ENCODE measurements at regions not wholly inside any gene's neighbourhood (a gene's known extent, or its start where the extent isn't known, plus 50 kb on each side); places are given as distances from the start of the nearest gene placed in this dataset.

- TF ChIP-seq MAX (IDR thresholded peaks at IDR 0.05) (no peak), SRF (IDR thresholded peaks at IDR 0.05; ENCODE audit: low read depth) (no peak), POLR2AphosphoS5 (IDR thresholded peaks at IDR 0.05; ENCODE audit: low read depth, low read length) (no peak), POLR2A (IDR thresholded peaks at IDR 0.05; ENCODE audit: borderline replicate concordance, extremely low read depth, insufficient read depth, insufficient read length) (no peak), RAD21 (IDR thresholded peaks at IDR 0.05; ENCODE audit: low read depth) (no peak), CEBPB (IDR thresholded peaks at IDR 0.05; ENCODE audit: low read depth) (no peak), EZH2 (IDR thresholded peaks at IDR 0.05) (no peak)
- TF ChIP-seq, protein P1, sequence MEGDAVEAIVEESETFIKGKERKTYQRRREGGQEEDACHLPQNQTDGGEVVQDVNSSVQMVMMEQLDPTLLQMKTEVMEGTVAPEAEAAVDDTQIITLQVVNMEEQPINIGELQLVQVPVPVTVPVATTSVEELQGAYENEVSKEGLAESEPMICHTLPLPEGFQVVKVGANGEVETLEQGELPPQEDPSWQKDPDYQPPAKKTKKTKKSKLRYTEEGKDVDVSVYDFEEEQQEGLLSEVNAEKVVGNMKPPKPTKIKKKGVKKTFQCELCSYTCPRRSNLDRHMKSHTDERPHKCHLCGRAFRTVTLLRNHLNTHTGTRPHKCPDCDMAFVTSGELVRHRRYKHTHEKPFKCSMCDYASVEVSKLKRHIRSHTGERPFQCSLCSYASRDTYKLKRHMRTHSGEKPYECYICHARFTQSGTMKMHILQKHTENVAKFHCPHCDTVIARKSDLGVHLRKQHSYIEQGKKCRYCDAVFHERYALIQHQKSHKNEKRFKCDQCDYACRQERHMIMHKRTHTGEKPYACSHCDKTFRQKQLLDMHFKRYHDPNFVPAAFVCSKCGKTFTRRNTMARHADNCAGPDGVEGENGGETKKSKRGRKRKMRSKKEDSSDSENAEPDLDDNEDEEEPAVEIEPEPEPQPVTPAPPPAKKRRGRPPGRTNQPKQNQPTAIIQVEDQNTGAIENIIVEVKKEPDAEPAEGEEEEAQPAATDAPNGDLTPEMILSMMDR (IDR thresholded peaks at IDR 0.05 in 2 of 3, conservative IDR thresholded peaks at IDR 0.05 in 1 of 3; ENCODE audit: borderline replicate concordance in 1 of 3, insufficient read depth in 1 of 3, low read depth in 2 of 3, low read length in 2 of 3) = no peak
Observed at GRCh38 chr1:37161171-37161570, 126.9 kb upstream of the GRIK3 start.

Data from HCT116 (cell line).